ENCODE measurements at regions not wholly inside any gene's neighbourhood (a gene's known extent, or its start where the extent isn't known, plus 50 kb on each side); places are given as distances from the start of the nearest gene placed in this dataset.

DNA sequence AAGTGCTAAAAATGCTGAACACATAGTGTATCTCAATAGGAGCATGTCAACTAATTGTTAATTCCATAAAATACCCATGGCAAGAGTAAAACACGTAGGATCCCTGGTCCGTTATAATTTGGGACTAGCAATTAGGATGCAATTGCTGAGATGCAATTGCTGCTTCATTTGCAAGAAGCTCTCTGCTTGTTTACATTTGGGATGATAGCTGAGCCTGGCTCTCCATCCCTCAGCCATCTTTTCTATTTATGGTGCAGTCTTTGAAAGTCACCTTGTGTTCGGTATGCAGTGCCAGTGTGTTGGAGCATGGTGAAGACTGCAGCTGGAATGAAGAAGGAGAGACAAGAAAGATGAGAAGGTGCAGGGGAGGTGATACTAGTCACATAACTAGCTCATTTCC, 191.3 kb downstream of the SNX10 start:
- H3K27ac ChIP-seq, result no peak overlapping the region
- WGBS, 2 donors, result 84 to 86% methylated on average over 3 of the region's 3 CpGs
- intact Hi-C loops (cut with DNase I; ENCODE audit: low total_unique reads), result no loop called here
- no peak for DNase-seq
- TF ChIP-seq, protein P1, sequence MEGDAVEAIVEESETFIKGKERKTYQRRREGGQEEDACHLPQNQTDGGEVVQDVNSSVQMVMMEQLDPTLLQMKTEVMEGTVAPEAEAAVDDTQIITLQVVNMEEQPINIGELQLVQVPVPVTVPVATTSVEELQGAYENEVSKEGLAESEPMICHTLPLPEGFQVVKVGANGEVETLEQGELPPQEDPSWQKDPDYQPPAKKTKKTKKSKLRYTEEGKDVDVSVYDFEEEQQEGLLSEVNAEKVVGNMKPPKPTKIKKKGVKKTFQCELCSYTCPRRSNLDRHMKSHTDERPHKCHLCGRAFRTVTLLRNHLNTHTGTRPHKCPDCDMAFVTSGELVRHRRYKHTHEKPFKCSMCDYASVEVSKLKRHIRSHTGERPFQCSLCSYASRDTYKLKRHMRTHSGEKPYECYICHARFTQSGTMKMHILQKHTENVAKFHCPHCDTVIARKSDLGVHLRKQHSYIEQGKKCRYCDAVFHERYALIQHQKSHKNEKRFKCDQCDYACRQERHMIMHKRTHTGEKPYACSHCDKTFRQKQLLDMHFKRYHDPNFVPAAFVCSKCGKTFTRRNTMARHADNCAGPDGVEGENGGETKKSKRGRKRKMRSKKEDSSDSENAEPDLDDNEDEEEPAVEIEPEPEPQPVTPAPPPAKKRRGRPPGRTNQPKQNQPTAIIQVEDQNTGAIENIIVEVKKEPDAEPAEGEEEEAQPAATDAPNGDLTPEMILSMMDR (IDR thresholded peaks at IDR 0.05), result no peak
- no peak for TF ChIP-seq POLR2A (IDR thresholded peaks at IDR 0.05)
- no peak overlapping the region for H3K4me3 ChIP-seq
- H3K9me3 ChIP-seq, result no peaks in the 10 kb centered on the region
- H3K36me3 ChIP-seq (ENCODE audit: low read depth, missing control alignments), result no peaks in the 10 kb centered on the region
- H3K27me3 ChIP-seq, result no peaks in the 10 kb centered on the region
- no peaks in the 10 kb centered on the region for H3K4me1 ChIP-seq

DNA sequence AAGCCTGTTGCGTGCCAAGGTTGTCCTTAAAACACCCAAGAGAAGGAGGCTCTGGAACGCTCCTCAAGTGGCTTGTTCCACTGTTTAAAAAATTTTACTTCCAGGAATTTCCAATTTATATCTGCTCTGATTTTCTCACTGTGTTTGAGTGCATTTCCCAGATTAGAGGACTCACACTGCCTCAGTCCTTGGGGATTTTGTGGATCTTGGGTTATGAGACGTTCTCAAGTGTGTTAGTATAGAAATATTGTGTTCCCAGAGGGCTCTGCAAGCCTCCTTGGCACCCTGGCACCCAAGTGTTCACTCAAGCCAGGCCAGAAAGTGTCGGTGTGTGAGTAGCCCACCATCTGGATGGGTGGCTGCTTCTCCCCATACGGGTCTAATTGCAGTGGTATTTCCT, 192.2 kb downstream of the SNX10 start:
- Histone ChIP-seq H3K9me3 (no peaks in the 10 kb centered on the region), H3K27ac (no peak overlapping the region), H3K4me3 (no peak overlapping the region), H3K27me3 (no peaks in the 10 kb centered on the region), H3K36me3 (ENCODE audit: low read depth, missing control alignments) (no peaks in the 10 kb centered on the region), H3K4me1 (no peaks in the 10 kb centered on the region)
- WGBS, 2 donors, result 89 to 95% methylated on average over 5 of the region's 5 CpGs
- TF ChIP-seq, protein P1 (IDR thresholded peaks at IDR 0.05), result no peak
- TF ChIP-seq POLR2A (IDR thresholded peaks at IDR 0.05), result no peak
- intact Hi-C loops (cut with DNase I; ENCODE audit: low total_unique reads), result no loop called here
- DNase-seq, result no peak

DNA sequence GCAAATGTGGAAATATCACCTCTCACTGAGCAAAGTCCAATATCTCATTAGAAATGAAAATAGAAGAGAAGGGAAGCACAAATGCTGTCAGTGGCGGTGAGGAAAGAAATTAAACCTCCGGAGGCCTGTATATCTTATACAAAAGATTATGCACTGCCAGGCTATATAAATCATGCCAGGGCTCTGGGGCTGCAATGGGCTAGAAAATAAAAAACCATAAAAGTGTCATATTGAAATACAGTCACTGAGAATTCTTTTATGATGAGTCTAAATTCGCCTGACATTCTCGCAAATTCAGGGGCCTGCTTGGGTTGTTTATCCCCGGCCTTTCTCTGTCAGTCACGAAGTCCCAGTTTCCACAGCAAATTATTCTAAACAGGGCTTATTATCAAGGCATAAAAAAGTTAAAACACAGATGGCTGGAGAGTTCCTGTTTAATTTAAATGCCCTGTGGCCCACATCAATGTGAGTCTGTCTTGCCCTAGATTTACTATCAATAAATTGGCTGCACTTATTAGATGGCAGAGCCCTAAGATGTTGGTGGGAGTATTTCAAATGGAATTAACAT, 193.8 kb downstream of the SNX10 start:
- DNase-seq, result no peak
- H3K9me3 ChIP-seq, result no peaks in the 10 kb centered on the region
- WGBS, 2 donors, result 71 to 81% methylated on average over 6 of the region's 6 CpGs

DNA sequence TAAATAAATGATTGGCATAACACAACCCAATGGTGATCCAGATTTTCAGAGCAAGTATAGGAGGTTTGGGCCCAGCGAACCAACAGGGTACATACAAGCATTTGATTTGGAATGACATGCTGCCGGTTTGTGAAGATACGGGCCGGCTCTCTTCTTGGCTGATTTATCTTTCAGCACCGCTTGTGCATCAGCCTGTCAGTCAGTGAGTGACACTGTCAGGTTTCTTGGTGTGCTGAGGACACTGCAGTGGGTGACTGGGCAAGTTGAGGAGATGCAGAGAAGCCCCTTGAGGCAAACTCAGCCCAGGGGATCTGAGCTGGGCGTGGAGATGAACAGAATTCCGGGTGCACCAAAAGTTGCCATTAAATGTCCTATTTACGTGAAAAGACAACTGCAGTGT, 194.5 kb downstream of the SNX10 start:
- Histone ChIP-seq H3K36me3 (ENCODE audit: low read depth, missing control alignments) (no peaks in the 10 kb centered on the region), H3K27ac (no peak overlapping the region), H3K4me3 (no peak overlapping the region), H3K27me3 (no peaks in the 10 kb centered on the region), H3K9me3 (no peaks in the 10 kb centered on the region), H3K4me1 (no peaks in the 10 kb centered on the region)
- intact Hi-C loops (cut with DNase I; ENCODE audit: low total_unique reads), result no loop called here
- DNase-seq, result no peak
- TF ChIP-seq POLR2A (IDR thresholded peaks at IDR 0.05), result no peak
- TF ChIP-seq, protein P1 (IDR thresholded peaks at IDR 0.05), result no peak
- WGBS, 2 donors, result 76 to 91% methylated on average over 8 of the region's 8 CpGs

More for the DNA sequence above, 193.8 kb downstream of the SNX10 start:
- TF ChIP-seq, protein P1 (IDR thresholded peaks at IDR 0.05), result no peak
- no peak for TF ChIP-seq POLR2A (IDR thresholded peaks at IDR 0.05)
- H3K36me3 ChIP-seq (ENCODE audit: low read depth, missing control alignments), result no peaks in the 10 kb centered on the region
- no peaks in the 10 kb centered on the region for H3K27me3 ChIP-seq
- no peak overlapping the region for H3K4me3 ChIP-seq
- intact Hi-C loops (cut with DNase I; ENCODE audit: low total_unique reads), result no loop called here
- H3K4me1 ChIP-seq, result no peaks in the 10 kb centered on the region
- no peak overlapping the region for H3K27ac ChIP-seq

DNA sequence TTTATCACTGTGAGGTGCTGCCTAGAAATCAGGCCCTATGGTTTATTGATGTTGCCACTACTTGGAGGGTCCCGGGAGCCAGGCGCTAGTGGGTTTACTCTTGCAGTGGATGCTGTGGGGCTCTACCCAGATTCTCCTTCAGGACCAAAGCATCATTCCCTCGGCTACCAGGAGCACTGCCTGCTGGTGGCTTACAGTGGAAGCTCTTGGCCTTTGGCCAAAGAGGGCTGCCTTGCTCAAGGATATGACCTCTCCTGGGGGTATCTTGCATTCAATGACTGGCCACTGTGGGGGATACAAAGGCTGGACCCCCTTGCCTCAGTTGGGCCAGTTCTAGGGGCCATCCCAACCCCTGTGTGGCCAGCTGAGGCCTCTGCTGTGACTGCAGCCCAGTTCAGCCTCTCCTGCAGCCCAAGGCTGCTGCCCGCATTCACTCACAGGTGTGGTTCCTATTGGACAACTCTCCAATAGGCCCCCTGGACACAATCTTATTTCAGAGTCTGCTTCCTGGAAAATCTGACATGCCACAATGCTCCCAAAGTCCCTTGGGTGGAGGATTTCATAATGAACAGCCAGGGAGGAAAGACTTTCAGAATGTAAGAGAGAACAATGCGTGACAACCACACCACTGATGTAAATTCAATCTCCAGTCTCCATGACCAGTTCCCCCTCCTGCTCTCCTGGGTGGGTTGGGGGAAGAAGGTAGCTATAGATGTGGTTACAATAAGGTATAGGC, 196.3 kb downstream of the SNX10 start:
- no peak overlapping the region for H3K27ac ChIP-seq
- TF ChIP-seq, protein P1 (IDR thresholded peaks at IDR 0.05), result no peak
- TF ChIP-seq POLR2A (IDR thresholded peaks at IDR 0.05), result no peak
- no peak overlapping the region for H3K4me3 ChIP-seq
- H3K27me3 ChIP-seq, result no peaks in the 10 kb centered on the region
- intact Hi-C loops (cut with DNase I; ENCODE audit: low total_unique reads), result no loop called here
- no peaks in the 10 kb centered on the region for H3K36me3 ChIP-seq (ENCODE audit: low read depth, missing control alignments)
- H3K9me3 ChIP-seq, result no peaks in the 10 kb centered on the region
- DNase-seq, result no peak
- WGBS, 2 donors, result 84 to 89% methylated on average over 1 to 5 of the region's 5 CpGs
- no peaks in the 10 kb centered on the region for H3K4me1 ChIP-seq

Measured in testis (tissue), 2 donors.